GM18909 (cell line): ENCODE measurements at regions not wholly inside any gene's neighbourhood (a gene's known extent, or its start where the extent isn't known, plus 50 kb on each side); places are given as distances from the start of the nearest gene placed in this dataset.
"Not testable (repeated sequence)": the region's sequence is repeated elsewhere in the genome, so short reads cannot be mapped to it uniquely, and the experiment has no call there.

ENCODE experiments used
- ATAC-seq: cut with Tn5 transposase; IDR thresholded peaks from one replicate; pipeline ENCODE4 v1.9.1; 2021; ENCODE audit warnings: mild to moderate bottlenecking; ENCODE audit not compliant: unreplicated experiment, poor library complexity

- no peak for ATAC-seq
These were observed 476.1 kb downstream of the EDEM1 start for GRCh38 chr3:5663601-5664000.

GRCh38 chr3:5666455-5666854 is 478.9 kb downstream of the EDEM1 start:
- ATAC-seq = no peak

- ATAC-seq = no peak
These were observed 486.0 kb downstream of the EDEM1 start for GRCh38 chr3:5673521-5673920.

- ATAC-seq = no peak
These were observed 487.8 kb downstream of the EDEM1 start for GRCh38 chr3:5675319-5675718.

- ATAC-seq = no peak
These were observed 490.0 kb downstream of the EDEM1 start for GRCh38 chr3:5677555-5677954.

- no peak for ATAC-seq
These were observed 490.7 kb downstream of the EDEM1 start for GRCh38 chr3:5678248-5678647.

GRCh38 chr3:5678844-5679243 is 491.3 kb downstream of the EDEM1 start:
- no peak for ATAC-seq

GRCh38 chr3:5687230-5687629 is 499.7 kb downstream of the EDEM1 start:
- no peak for ATAC-seq

- ATAC-seq = no peak
These were observed 503.0 kb downstream of the EDEM1 start for GRCh38 chr3:5690490-5690889.

GRCh38 chr3:5690904-5691532 is 503.5 kb downstream of the EDEM1 start:
- no peak for ATAC-seq

GRCh38 chr3:5692446-5692845 is 504.9 kb downstream of the EDEM1 start:
- ATAC-seq = no peak

- no peak for ATAC-seq
These were observed 506.8 kb downstream of the EDEM1 start for GRCh38 chr3:5694266-5694665.

GRCh38 chr3:5698851-5699250 is 511.3 kb downstream of the EDEM1 start:
- no peak for ATAC-seq

- no peak for ATAC-seq
These were observed 511.8 kb downstream of the EDEM1 start for GRCh38 chr3:5699313-5699712.

- no peak for ATAC-seq
These were observed 512.3 kb downstream of the EDEM1 start for GRCh38 chr3:5699811-5700210.

- ATAC-seq = not testable (repeated sequence)
These were observed 513.5 kb downstream of the EDEM1 start for GRCh38 chr3:5701005-5701404.

- no peak for ATAC-seq
These were observed 520.3 kb downstream of the EDEM1 start for GRCh38 chr3:5707794-5708193.

- ATAC-seq = no peak
These were observed 522.2 kb downstream of the EDEM1 start for GRCh38 chr3:5709714-5710113.

GRCh38 chr3:5710718-5711117 is 523.2 kb downstream of the EDEM1 start:
- no peak for ATAC-seq

GRCh38 chr3:5717254-5717653 is 529.7 kb downstream of the EDEM1 start:
- no peak for ATAC-seq

- not testable (repeated sequence) for ATAC-seq
These were observed 532.2 kb downstream of the EDEM1 start for GRCh38 chr3:5719668-5720067.

GRCh38 chr3:5725801-5726200 is 538.3 kb downstream of the EDEM1 start:
- no peak for ATAC-seq

GRCh38 chr3:5726621-5727020 is 539.1 kb downstream of the EDEM1 start:
- ATAC-seq = no peak
